ENCODE measurements at regions not wholly inside any gene's neighbourhood (a gene's known extent, or its start where the extent isn't known, plus 50 kb on each side); places are given as distances from the start of the nearest gene placed in this dataset.

GRCh38 chr6:139586273-139586672 is 211.8 kb upstream of the CITED2 start:
- DNase-seq (ENCODE audit: low read depth in 2 of 2), result no peak

DNA sequence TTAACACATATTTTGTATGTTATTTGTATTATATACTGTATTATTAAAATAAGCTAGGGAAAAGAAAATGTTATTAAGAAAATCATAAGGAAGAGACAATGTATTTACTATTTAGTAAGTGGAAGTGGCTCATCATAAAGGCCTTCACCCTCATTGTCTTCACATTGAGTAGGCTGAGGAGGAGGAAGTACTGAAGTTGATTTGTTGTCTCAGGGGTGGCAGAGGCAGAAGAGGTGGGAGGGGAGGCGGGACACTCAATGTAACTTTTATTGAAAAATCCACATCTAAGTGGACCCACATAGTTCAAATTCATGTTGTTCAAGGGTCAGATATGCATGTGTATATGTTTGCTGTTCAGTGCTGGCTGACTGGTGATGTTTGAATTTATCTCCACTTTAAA is 210.2 kb upstream of the CITED2 start:
- no peak for DNase-seq (ENCODE audit: low read depth in 2 of 2)

DNA sequence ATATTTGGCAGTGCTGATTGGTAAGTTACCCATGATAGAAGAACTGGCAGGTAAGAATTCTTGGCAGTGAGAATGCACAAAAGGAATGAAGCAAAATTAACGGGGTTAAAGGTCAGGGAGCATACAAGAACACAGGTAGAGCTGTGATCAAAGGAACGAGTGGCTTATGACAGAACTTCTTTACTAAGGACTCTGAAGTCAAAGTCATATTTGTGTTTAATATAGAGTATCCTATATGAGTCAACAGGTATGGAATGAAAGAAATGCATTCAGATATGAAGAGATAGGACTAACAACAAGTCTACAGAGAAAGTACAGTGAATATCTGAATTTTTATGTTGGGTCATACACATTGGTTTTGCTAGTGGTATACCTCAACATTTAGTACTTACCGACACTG is 209.0 kb upstream of the CITED2 start:
- DNase-seq (ENCODE audit: low read depth in 2 of 2), result no peak

DNA sequence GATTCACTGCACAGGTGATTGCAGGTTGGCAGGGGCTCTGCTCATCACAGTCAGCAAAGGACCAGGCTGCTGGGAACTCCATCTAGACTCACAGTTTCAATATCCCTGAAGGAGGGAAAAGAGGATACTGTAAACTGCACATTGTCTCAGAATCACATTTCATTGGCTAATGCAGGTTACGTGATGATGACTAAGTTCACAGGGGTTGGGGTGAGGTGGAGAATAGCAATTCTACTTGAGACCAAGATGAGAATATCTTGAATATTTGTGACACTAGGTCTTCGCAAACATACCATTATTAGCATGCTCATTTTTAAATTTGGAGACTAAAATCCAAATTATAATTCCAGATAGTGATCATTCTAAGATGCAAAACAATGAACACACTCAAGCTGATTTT is 208.5 kb upstream of the CITED2 start:
- no peak for DNase-seq (ENCODE audit: low read depth in 2 of 2)

GRCh38 chr6:139581485-139581865 is 207.0 kb upstream of the CITED2 start:
- DNase-seq (ENCODE audit: low read depth in 2 of 2), result no peak

GRCh38 chr6:139580592-139581484 is 206.4 kb upstream of the CITED2 start:
- no peak for DNase-seq (ENCODE audit: low read depth in 2 of 2)

- DNase-seq (ENCODE audit: low read depth in 2 of 2), result no peak
Measured at GRCh38 chr6:139577763-139578604, 203.5 kb upstream of the CITED2 start.

DNA sequence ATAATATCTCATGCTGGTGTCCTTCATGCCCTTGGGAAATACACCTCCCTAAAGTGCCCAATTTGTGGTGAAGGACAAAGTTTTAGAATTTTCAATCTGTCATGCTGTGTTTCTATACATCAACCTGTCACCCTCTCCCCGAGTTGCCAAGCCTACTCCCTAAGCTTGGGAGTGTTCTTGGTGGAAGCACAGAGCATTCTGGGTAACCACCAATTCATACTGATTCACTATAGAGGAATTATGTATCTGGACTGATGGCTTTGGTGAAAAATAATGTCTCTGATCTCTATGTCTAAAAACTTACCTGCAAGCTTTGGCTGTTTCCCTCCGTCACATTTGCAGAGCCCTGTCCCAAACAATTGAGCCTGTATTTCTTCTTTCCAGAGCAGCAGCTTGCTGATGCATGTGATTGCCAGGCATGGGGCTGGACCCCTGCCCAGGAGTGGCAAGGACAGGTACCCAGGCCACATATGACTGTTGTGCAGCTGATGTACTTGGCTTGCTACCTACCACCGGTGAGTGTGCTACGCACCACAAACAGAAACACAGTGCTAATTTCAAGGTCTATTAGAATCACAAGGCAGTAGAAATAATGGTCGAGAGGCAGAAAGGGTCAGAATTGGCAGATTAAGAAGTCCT is 202.8 kb upstream of the CITED2 start:
- no peak for DNase-seq (ENCODE audit: low read depth in 2 of 2)

- DNase-seq (ENCODE audit: low read depth in 2 of 2), result no peak
Measured at GRCh38 chr6:139572001-139572400, 197.6 kb upstream of the CITED2 start.

DNA sequence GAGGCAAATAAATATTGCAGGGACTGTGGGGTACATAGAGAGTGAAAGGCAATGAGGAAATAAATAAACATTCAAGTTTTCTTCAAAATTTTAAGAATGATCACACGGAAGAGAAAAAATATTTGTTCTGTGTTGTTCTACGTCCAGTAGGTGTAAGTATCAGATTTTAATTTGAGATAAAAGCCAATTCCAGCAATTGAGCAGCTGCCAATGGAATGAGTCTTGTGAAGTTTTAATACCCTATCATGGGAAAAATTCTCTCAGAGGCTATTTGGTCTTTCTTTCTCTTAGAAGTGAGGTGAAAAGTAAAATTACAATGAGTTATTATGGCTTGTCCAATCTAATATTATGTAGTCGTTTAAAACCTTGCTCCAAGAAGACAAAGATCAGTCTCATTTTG is 195.7 kb upstream of the CITED2 start:
- no peak for DNase-seq (ENCODE audit: low read depth in 2 of 2)

- DNase-seq (ENCODE audit: low read depth in 2 of 2), result no peak
Measured at GRCh38 chr6:139569566-139569965, 195.1 kb upstream of the CITED2 start.

GRCh38 chr6:139568956-139569538 is 194.6 kb upstream of the CITED2 start:
- DNase-seq (ENCODE audit: low read depth in 2 of 2), result no peak

- DNase-seq (ENCODE audit: low read depth in 2 of 2), result no peak
Measured at GRCh38 chr6:139568151-139568955, 193.9 kb upstream of the CITED2 start.

- no peak for DNase-seq (ENCODE audit: low read depth in 2 of 2)
Measured at GRCh38 chr6:139567095-139567494, 192.6 kb upstream of the CITED2 start.

DNA sequence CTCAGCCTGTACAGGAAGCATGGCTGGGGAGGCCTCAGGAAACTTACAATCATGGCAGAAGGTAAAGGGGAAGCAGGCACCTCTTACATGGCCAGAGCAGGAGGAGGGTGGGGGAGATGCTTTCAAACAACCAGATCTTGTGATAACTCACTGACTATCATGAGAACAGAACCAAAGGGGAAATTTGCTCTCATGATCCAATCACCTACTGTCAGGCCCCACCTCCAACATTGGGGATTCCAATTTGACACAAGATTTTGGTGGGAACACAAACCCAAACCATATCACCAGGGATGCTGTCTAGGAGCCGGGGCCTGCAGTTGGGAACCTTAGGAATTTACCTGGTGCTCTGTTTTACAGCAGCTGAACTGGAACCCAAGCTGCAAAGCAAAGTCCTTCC is 191.1 kb upstream of the CITED2 start:
- no peak for DNase-seq (ENCODE audit: low read depth in 2 of 2)

DNA sequence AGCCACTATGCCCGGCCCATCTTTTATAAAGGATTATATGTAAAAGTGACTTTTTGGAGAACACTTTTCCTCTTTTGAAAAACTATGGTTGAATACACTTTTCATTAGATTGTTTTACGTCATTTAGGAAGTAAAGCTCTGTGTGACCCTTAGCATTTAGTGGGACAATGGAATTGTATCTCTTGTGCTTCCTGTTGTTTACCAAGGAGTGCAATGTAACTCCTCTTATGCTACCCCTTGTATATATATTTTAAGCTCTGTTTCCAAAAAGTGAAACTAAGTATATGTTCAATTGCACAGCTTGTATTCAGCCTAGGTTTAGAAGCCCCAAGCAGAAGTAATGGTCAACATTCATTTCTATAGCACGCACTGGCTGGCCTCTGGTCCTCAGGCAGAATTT is 183.1 kb upstream of the CITED2 start:
- DNase-seq (ENCODE audit: low read depth in 2 of 2), result no peak

DNA sequence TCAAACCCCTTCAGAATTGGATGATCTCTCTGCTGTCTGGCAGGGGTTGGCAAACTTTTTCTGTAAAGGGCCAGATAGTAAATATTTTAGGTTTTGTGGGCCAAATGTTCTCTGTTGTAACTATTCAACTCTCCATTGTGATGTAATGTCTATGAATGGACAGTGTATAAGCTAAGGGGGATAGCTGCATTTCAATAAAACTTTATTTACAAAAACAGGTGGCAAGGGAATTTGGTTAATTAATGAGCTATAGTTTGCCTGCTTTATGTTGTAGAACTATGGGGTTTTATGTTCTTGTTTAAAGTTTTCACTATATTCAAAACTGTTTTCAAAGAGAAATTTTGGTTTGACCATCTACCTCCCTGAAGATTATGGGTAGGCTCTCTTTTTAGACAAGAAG is 182.1 kb upstream of the CITED2 start:
- no peak for DNase-seq (ENCODE audit: low read depth in 2 of 2)

GRCh38 chr6:139553916-139554315 is 179.5 kb upstream of the CITED2 start:
- no peak for DNase-seq (ENCODE audit: low read depth in 2 of 2)

GRCh38 chr6:139551376-139551775 is 176.9 kb upstream of the CITED2 start:
- DNase-seq (ENCODE audit: low read depth in 2 of 2), result no peak

DNA sequence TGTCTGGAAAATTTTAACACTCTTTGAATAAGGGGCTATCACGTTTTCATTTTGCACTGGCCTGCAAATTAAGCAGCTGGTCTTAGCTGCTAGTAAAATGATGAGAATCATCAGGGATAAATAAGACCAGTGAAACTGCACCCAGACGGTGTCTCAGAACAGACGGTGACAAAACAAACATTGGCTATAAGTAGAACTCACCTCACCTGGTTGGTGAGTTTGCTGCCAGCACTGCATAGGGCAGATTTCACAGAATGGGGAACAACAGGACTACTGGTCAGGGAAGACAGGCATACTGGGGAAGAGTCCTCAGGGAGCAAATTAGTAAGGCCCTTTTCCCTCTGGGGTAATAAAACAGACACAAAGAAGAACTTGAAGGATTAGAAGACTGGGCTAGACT is 175.9 kb upstream of the CITED2 start:
- DNase-seq (ENCODE audit: low read depth in 2 of 2), result no peak

DNA sequence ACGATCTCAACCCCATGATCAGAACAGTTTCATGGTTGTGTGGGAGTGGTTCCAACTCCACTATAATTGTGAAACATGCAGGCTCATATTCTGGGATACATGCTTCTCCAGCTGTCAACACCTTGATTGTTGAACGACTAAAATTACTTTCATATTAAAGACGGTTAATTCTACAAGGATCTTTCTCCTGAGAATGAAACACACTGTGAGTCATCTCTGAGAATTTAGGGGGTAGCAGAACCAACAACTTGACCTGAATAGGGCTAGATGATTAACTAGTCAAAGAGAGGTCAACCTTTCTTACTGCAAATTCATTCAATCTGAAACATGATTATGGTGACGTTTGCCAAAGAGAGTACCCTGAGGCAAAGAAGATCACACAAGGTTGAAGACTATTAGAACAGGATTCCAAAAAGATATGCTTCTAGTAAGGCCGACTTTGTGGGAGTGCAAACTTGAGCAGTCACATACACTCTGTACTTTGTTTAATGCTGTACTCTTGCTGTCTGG is 175.2 kb upstream of the CITED2 start:
- DNase-seq (ENCODE audit: low read depth in 2 of 2), result no peak
